HG02870 (cell line): ENCODE measurements at regions not wholly inside any gene's neighbourhood (a gene's known extent, or its start where the extent isn't known, plus 50 kb on each side); places are given as distances from the start of the nearest gene placed in this dataset.

ENCODE experiments used
- ATAC-seq: cut with Tn5 transposase; IDR thresholded peaks from one replicate; pipeline ENCODE4 v1.9.1; 2021; ENCODE audit warnings: mild to moderate bottlenecking, moderate library complexity; ENCODE audit not compliant: unreplicated experiment

DNA sequence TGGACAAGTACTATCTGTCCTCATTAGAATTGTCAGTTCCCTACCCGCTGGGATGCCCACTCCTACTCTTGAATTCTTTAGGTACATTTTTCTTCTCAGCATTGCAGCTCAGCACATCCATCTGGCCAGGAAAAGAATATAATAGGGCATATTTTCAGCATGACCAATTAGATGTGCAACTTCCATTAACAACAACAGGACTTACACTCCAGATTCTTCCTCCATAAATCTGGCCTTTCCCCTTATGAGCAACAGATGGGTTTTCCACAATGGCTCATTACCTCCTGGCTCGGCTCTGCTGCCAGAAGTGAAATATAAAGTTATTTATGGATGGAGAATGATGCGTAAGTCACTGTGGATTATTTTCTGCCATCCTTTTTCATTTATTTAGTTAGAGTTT lies 443.8 kb upstream of the TGFBR2 start:
- no peak for ATAC-seq

DNA sequence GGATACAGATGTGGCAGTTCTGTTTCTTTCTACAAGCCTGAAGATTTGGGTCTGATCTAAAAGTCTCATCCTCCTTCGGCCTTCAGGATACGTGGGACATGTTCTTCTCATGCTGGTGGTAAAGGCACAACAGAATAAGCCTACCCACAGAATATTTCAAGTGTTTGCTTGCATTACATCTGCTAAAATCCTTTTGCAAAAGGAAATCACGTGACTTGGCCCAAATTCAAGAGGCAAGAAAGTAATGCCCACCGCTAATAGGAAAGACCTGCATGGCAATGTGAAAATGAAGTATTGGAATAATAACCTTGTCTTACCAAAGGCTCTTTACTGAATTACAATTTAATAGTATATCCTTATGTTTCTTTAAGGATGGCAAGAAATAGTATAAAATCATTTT lies 439.9 kb upstream of the TGFBR2 start:
- ATAC-seq = no peak

- no peak for ATAC-seq
These were observed 438.8 kb upstream of the TGFBR2 start for GRCh38 chr3:30167541-30168011.

GRCh38 chr3:30169487-30169886 lies 436.9 kb upstream of the TGFBR2 start:
- no peak for ATAC-seq

GRCh38 chr3:30170681-30171438 lies 435.5 kb upstream of the TGFBR2 start:
- no peak for ATAC-seq

DNA sequence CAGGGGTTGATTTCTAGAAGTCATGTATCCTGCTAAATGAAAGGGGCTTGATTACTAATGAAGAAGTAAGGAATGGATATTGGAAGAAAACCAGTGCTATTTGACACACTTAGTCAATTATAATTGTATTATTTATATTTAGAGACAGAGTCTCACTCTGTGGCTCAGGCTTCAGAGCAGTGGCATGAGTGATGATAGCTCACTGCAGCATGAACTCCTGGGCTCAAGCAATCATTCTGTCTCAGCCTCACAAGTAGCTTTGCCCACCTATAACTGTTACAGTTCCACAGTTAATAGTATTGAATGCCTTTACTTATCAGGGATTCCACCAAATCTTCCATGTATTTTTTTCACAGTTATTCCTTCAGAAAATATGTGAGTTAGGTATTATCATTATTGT lies 432.0 kb upstream of the TGFBR2 start:
- ATAC-seq = no peak

DNA sequence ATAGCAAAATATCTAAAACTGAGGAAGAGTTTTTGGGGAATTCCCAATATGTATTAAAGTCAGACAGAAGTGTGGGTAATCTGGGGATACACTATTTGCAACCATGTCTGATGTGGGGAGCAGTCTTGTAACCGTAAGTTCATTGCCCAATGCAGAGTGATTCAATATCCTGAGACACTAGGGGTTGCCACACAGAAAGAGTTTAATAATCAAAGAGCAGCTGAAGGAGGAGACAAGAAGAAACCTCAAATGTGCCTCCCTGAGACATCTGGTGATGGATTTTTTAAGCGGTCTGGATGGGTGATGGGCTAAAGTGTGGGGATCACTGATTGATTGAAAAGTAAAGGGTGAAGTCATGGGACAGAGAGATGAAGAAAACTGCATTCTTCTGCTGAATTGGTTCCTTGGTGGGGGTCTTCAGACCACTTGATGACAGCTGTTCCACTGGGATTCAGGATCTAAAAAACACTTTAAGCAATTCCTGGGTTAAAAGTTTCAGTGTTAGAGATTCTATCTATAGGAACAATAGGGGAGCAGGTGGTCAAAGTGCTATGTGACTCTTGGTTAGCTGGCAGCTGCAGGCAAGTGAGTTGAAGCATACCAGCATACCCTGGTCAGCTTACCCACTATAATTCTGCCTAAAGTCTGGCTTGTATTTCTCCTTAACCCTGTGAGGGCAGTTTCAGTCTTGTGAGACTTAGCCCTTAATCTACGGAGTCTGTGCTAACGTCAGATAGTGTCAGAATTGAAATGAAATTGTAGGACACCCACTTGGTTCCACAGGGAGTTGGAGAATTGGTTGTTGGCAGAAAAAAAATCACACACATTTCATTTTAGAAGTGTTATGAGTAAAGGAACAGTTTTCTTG lies 425.9 kb upstream of the TGFBR2 start:
- ATAC-seq = no peak

DNA sequence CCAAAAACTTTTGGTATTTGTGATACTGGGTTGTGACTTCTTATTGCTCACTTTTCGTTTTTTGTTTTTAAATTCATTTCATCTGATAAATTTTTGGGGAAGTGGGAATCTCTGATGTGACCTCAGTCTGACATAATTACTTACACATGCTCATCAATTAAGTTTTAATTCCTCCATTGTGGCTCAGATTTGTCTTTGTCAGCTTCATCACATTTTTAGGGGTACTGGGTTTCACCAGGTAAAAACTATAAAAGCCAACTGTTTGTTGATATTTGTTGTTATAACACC lies 425.3 kb upstream of the TGFBR2 start:
- ATAC-seq = no peak

DNA sequence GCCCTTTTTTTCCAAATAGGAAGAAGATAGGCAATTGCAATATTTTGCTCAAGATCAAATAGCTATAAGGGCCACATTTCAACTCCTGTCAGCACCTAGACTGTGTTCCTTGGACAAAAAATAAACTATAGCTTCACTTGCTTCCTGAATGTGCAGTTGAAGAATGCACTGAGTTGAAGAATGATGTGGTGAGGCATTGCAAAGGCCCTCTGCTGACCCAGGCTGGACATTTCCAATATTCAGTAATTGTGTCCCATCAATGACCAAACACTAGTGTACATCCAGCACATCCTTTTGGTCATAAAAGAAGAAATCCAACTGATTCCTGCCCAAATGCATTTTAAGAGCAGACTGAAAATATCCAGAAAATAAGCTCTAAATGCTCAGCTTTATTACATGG lies 424.8 kb upstream of the TGFBR2 start:
- ATAC-seq = no peak

DNA sequence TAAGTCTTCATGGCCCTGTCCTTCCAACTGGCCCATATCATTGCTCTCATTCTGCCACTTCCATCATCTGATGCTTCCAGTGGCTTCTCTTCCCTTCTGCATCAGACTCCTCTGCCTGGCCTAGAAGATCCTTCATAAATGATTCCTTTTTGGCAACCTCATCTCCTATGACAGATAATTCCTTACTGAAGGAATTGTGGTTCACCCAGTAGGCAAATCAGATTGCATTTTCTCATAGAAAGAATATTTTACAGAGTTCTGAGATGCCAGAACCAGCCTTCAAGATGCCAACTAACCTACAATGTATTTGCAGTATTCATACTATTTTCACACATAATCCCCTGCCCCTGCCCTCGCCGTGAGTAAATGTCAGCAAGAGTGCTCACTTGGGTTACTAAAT lies 423.0 kb upstream of the TGFBR2 start:
- no peak for ATAC-seq

- no peak for ATAC-seq
These were observed 422.1 kb upstream of the TGFBR2 start for GRCh38 chr3:30184091-30184810.

DNA sequence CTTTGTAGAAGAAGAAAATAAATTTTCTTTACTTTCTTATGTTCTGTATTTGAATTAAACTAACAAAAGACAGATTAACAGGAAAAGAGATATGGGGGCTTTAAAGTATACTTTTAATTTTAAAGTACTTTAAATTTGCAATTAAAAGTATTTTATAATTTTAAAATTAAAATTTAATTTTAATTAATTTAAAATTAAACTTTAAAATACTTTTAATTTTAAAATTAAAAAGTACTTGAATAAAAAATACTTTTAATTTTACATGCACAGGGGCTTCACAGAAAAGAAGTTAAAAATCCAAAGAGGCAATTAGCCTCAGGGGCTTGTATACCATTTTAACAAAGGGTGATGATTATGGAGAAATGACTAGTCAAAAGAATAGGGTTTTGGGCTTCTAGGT lies 420.5 kb upstream of the TGFBR2 start:
- no peak for ATAC-seq

- no peak for ATAC-seq
These were observed 419.6 kb upstream of the TGFBR2 start for GRCh38 chr3:30186741-30187219.

GRCh38 chr3:30187366-30187765 lies 419.0 kb upstream of the TGFBR2 start:
- ATAC-seq = no peak

- no peak for ATAC-seq
These were observed 417.7 kb upstream of the TGFBR2 start for GRCh38 chr3:30188713-30189112.

- ATAC-seq = no peak
These were observed 416.5 kb upstream of the TGFBR2 start for GRCh38 chr3:30189900-30190299.

DNA sequence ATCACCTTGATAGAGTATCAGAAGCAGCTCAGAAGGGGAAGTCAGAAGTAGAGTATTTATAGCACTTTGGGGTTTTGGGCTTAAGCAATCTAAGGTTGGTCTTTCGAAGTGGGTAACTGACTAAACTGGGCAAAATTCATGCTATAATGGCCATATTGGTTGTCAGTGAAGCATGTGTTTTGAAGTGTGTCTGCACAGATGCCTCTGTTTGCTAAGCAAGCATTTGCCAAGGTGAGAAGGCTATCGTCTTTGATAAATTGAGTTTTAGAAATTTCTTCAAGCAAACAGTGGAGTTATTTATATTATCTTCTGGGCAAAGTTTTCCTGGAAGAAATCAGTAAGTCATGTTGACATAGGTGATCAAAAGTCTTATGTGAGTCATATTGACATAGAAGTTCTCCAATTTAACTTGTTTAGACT lies 412.8 kb upstream of the TGFBR2 start:
- ATAC-seq = no peak

- no peak for ATAC-seq
These were observed 411.0 kb upstream of the TGFBR2 start for GRCh38 chr3:30195352-30195751.

GRCh38 chr3:30198162-30198561 lies 408.2 kb upstream of the TGFBR2 start:
- no peak for ATAC-seq

GRCh38 chr3:30199096-30199759 lies 407.2 kb upstream of the TGFBR2 start:
- ATAC-seq = peak; percentile 55

- no peak for ATAC-seq
These were observed 406.5 kb upstream of the TGFBR2 start for GRCh38 chr3:30199855-30200254.
